HTR-8/SVneo (cell line): ENCODE measurements at regions not wholly inside any gene's neighbourhood (a gene's known extent, or its start where the extent isn't known, plus 50 kb on each side); places are given as distances from the start of the nearest gene placed in this dataset.
"Not testable (repeated sequence)": the region's sequence is repeated elsewhere in the genome, so short reads cannot be mapped to it uniquely, and the experiment has no call there.

ENCODE experiments used
- DNase-seq: peaks from one replicate; pipeline ENCODE4 v3.0.0; 2011; ENCODE audit warnings: low spot score, mixed read lengths; ENCODE audit not compliant: insufficient read length
- FAIRE-seq: peaks from 2 replicates; lab custom pipeline; 2011; peaks lifted over from hg19 to GRCh38; lab: Jason Lieb, UNC

- DNase-seq, result no peak
- FAIRE-seq, result no peak
These were observed 523.2 kb upstream of the ZNF717 start for GRCh38 chr3:76308541-76308940.

- FAIRE-seq, result no peak
These were observed 524.7 kb upstream of the ZNF717 start for GRCh38 chr3:76310089-76310488.

GRCh38 chr3:76310667-76311066 lies 525.3 kb upstream of the ZNF717 start:
- FAIRE-seq, result no peak
- DNase-seq, result no peak

More at GRCh38 chr3:76310089-76310488, 524.7 kb upstream of the ZNF717 start:
- no peak for DNase-seq

GRCh38 chr3:76311941-76312340 lies 526.6 kb upstream of the ZNF717 start:
- DNase-seq, result no peak
- no peak for FAIRE-seq

GRCh38 chr3:76315906-76316305 lies 530.6 kb upstream of the ZNF717 start:
- not testable (repeated sequence) for FAIRE-seq

GRCh38 chr3:76321614-76322013 lies 536.3 kb upstream of the ZNF717 start:
- DNase-seq, result no peak

More at GRCh38 chr3:76315906-76316305, 530.6 kb upstream of the ZNF717 start:
- not testable (repeated sequence) for DNase-seq

GRCh38 chr3:76324101-76324500 lies 538.8 kb upstream of the ZNF717 start:
- DNase-seq (no peak), FAIRE-seq (no peak)

More at GRCh38 chr3:76321614-76322013, 536.3 kb upstream of the ZNF717 start:
- FAIRE-seq, result no peak

GRCh38 chr3:76345878-76346277 lies 560.5 kb upstream of the ZNF717 start:
- DNase-seq, result no peak
- FAIRE-seq, result no peak

- no peak for DNase-seq
- FAIRE-seq, result no peak
These were observed 561.3 kb upstream of the ZNF717 start for GRCh38 chr3:76346690-76347089.

- FAIRE-seq (no peak), DNase-seq (no peak)
These were observed 564.5 kb upstream of the ZNF717 start for GRCh38 chr3:76349715-76350480.

- FAIRE-seq, result no peak
- DNase-seq, result no peak
These were observed 566.7 kb upstream of the ZNF717 start for GRCh38 chr3:76352051-76352450.

- DNase-seq (no peak), FAIRE-seq (no peak)
These were observed 567.3 kb upstream of the ZNF717 start for GRCh38 chr3:76352511-76353284.

- no peak for FAIRE-seq
These were observed 568.3 kb upstream of the ZNF717 start for GRCh38 chr3:76353683-76354082.

GRCh38 chr3:76361010-76361409 lies 575.7 kb upstream of the ZNF717 start:
- FAIRE-seq (no peak), DNase-seq (no peak)

More at GRCh38 chr3:76353683-76354082, 568.3 kb upstream of the ZNF717 start:
- DNase-seq, result no peak

GRCh38 chr3:76362643-76363042 lies 577.3 kb upstream of the ZNF717 start:
- no peak for DNase-seq
- no peak for FAIRE-seq

GRCh38 chr3:76365275-76365674 lies 579.9 kb upstream of the ZNF717 start:
- FAIRE-seq, result no peak
- no peak for DNase-seq

GRCh38 chr3:76367281-76367680 lies 581.9 kb upstream of the ZNF717 start:
- FAIRE-seq, result no peak
- no peak for DNase-seq

GRCh38 chr3:76369170-76369569 lies 583.8 kb upstream of the ZNF717 start:
- DNase-seq (peak; percentile 3), FAIRE-seq (no peak)

GRCh38 chr3:76370749-76371520 lies 585.6 kb upstream of the ZNF717 start:
- DNase-seq (no peak), FAIRE-seq (peak; percentile 31)

- DNase-seq, result no peak
- FAIRE-seq, result peak; percentile 46
These were observed 587.1 kb upstream of the ZNF717 start for GRCh38 chr3:76372497-76372896.

- FAIRE-seq (no peak), DNase-seq (no peak)
These were observed 591.7 kb upstream of the ZNF717 start for GRCh38 chr3:76377074-76377473.
